T-helper 17 cell (primary cell): ENCODE measurements at regions not wholly inside any gene's neighbourhood (a gene's known extent, or its start where the extent isn't known, plus 50 kb on each side); places are given as distances from the start of the nearest gene placed in this dataset.
"Not testable (repeated sequence)": the region's sequence is repeated elsewhere in the genome, so short reads cannot be mapped to it uniquely, and the experiment has no call there.

Experiments
- ATAC-seq: fragments of 150-1000 bp; cut with Tn5 transposase; 2 replicates; pipeline ENCODE4 v1.10.0; 2021; ENCODE audit warnings: mild to moderate bottlenecking, moderate library complexity
- DNase-seq, 3 donors: peaks; one replicate each; pipeline versions ENCODE4 v3.0.0 to v3.0.0-alpha.2; 2020 to 2021
- H3K9me3 ChIP-seq: one replicate; pipeline ENCODE4 v1.7.0; 2013; ENCODE audit warnings: low read length, mild to moderate bottlenecking; ENCODE audit not compliant: control insufficient read depth, poor library complexity, severe bottlenecking
- H3K27ac Mint-ChIP-seq: one replicate; pipeline ENCODE4 v1.8.0; 2022; ENCODE audit warnings: mild to moderate bottlenecking, moderate library complexity, mixed read lengths
- H3K27me3 Mint-ChIP-seq: one replicate; pipeline ENCODE4 v1.8.0; 2022; ENCODE audit warnings: mixed read lengths
- H3K36me3 Mint-ChIP-seq: one replicate; pipeline ENCODE4 v1.8.0; 2022; ENCODE audit warnings: low read depth, mixed read lengths
- H3K4me1 Mint-ChIP-seq: one replicate; pipeline ENCODE4 v1.8.0; 2022; ENCODE audit warnings: mild to moderate bottlenecking, mixed read lengths
- H3K4me3 Mint-ChIP-seq: one replicate; pipeline ENCODE4 v1.8.0; 2022; ENCODE audit warnings: mild to moderate bottlenecking, moderate library complexity, mixed read lengths

DNA sequence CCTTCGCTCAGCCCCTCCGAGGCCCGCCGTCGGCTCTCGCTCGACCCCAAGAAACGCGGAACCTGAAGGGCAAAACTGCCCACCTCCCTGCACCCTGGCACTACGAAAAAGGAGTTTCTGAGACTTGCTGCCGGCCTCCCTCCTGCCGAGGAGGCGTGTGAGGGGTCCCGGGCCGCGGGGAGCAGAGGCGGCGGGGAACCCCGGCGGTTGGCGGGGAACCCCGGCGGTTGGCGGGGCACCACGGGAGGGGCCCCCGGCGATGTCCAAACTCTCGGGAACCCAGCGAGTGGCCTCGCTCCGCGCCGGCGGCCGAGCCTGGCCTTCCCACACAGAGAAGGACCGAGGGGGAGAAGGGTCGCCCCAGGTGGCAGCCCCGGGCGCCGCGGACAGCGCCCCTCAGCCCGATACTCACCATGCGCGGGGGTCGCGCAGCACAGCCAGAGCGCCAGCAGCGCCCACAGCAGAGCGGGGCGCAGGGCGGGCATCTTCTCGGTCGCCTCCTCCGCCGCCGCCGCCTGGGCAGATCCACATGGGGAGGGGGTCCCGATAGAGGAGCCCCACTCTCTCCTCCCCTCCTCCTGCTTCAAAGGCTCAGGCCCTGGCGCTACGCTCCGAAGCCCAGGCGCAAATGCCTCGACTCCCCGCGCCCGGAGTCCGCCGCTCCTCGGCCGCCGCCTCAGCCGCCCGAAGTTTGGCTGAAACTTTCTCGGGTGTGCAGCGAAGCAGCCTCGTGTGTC lies 69.4 kb upstream of the NUDT4B start:
- not testable (repeated sequence) for H3K36me3 Mint-ChIP-seq, H3K27me3 Mint-ChIP-seq, H3K4me1 Mint-ChIP-seq, H3K9me3 ChIP-seq, H3K27ac Mint-ChIP-seq
- ATAC-seq (peak; percentile 73), DNase-seq (peak in 2 of 3 donors; percentile 4 to 14)
- peak overlapping the region; percentile 72 for H3K4me3 Mint-ChIP-seq

DNA sequence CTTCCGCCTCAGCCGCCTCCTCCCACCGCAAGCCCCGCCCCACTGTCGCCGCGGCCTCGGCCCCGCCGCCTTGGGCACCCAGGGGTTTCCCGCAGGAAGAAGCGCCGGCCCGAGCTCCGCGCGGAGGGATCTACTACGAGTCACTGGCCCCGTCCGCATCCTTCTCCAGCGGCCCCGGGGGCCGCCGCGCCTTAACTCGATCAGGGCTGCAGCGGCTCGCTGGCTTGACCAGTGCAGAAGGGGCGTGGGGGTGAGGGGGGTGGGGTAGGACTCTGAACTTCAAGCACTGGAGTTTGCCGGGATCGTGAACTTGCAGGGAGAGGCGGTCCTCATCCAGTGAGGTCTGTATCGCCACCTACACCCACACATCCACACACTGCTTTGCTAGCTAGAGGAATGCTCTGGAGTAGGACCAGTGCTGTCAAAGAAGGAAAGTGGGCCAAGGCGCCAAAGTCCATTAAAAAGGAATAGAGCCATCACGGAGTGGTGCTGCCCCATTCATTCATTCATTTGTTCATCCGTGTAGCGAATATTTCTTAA lies 68.7 kb upstream of the NUDT4B start:
- ATAC-seq: peak; percentile 85
- not testable (repeated sequence) for H3K4me1 Mint-ChIP-seq, H3K9me3 ChIP-seq, H3K27ac Mint-ChIP-seq, H3K36me3 Mint-ChIP-seq, H3K27me3 Mint-ChIP-seq, DNase-seq
- H3K4me3 Mint-ChIP-seq: peak overlapping the region; percentile 72

DNA sequence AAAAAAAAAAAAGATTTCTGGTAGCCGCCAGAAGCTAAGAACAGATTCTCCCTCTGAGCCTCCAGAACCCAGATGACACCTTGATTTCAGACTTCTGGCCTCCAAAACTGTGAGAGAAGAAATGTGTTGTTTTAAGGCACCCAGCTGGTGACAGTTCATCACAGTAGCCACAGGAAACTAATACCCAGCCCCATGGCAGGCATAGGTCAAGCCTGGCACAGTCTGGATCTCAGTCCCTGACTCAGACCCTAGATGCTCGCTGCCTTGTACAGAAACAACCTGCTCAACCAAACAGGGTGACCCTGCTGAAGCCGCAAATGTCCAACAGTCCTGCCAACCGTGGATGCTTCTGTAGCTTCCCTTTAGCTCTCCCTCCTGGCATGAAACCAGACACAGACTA lies 61.8 kb upstream of the NUDT4B start:
- not testable (repeated sequence) for H3K27ac Mint-ChIP-seq, H3K36me3 Mint-ChIP-seq, H3K4me3 Mint-ChIP-seq, H3K4me1 Mint-ChIP-seq, DNase-seq, H3K9me3 ChIP-seq, ATAC-seq, H3K27me3 Mint-ChIP-seq

DNA sequence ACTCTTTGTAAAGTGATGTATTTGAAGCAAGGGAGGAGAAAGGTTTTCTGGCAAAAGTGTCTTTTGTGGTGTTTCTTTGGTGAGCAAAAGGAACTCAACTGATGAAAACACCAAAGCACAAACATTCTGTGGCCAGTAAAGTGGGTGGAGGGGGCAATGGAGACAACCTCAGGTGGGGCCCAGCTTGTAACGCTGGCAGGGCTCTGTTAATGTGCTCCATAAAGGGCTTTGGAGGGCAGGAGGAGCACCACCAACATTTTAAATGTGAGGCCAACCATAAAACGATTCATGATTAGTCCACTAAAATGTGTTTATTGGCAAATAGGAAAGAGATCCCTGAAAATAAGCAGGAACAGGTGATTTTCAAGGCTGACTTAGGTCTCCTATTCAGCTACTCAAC lies 61.2 kb upstream of the NUDT4B start:
- H3K27ac Mint-ChIP-seq, DNase-seq, H3K4me3 Mint-ChIP-seq, H3K36me3 Mint-ChIP-seq, H3K27me3 Mint-ChIP-seq, ATAC-seq, H3K9me3 ChIP-seq, H3K4me1 Mint-ChIP-seq: not testable (repeated sequence)
